SK-N-SH (cell line): ENCODE measurements at regions not wholly inside any gene's neighbourhood (a gene's known extent, or its start where the extent isn't known, plus 50 kb on each side); places are given as distances from the start of the nearest gene placed in this dataset.

Experiments
- CTCF ChIA-PET: fragments of 300-600, 350-600 bp; formaldehyde crosslinking; extraction: SDS; loops from one replicate; lab custom pipeline; 2021; lab: Yijun Ruan, JAX
- POLR2A ChIA-PET: fragments of 350-600 bp; sonication (Branson Sonifier 250); formaldehyde crosslinking; extraction: SDS; loops from one replicate; lab custom pipeline; 2020; ENCODE audit warnings: antibody characterized with exemption, inconsistent platforms; lab: Yijun Ruan, JAX
- DNase-seq: peaks from one replicate; pipeline ENCODE4 v3.0.0; 2012
- H2AFZ ChIP-seq: fragments of 200-600 bp; sonication (generic); 2 replicates; pipeline ENCODE4 v1.8.1; 2016; ENCODE audit warnings: antibody characterized with exemption, mild to moderate bottlenecking, low read depth
- H3F3A ChIP-seq: fragments of 200-600 bp; sonication (generic); replicated peaks from 2 replicates; pipeline ENCODE3; 2016; ENCODE audit warnings: antibody characterized with exemption, mild to moderate bottlenecking; ENCODE audit not compliant: insufficient read depth
- H3K27ac ChIP-seq, 2 experiments: fragments of 200-500 bp in 1 of 2; fragments of 200-600 bp in 1 of 2; sonication (Bioruptor generic) in 1 of 2; sonication (generic), shearing (Covaris generic) in 1 of 2; 2 replicates each; pipeline versions ENCODE4 v1.5.1 to v1.6.1; 2014 to 2016; ENCODE audit warnings: low read depth in 2 of 2, inconsistent platforms in 1 of 2, low read length in 1 of 2, mild to moderate bottlenecking in 1 of 2, mixed read lengths in 1 of 2
- H3K27me3 ChIP-seq: fragments of 200-600 bp; sonication (generic), shearing (Covaris generic); 2 replicates; pipeline ENCODE4 v1.6.1; 2016; ENCODE audit warnings: mixed run types; ENCODE audit not compliant: insufficient read depth
- H3K36me3 ChIP-seq, 2 experiments: fragments of 200-500 bp in 1 of 2; fragments of 200-600 bp in 1 of 2; sonication (Bioruptor generic) in 1 of 2; sonication (generic) in 1 of 2; replicated peaks in 1 of 2; 2 replicates each; pipeline versions ENCODE3 to v1.5.1; 2014 to 2016; ENCODE audit warnings: low read length in 1 of 2, mild to moderate bottlenecking in 1 of 2; ENCODE audit not compliant: insufficient read depth in 2 of 2, control insufficient read depth in 1 of 2
- H3K4me1 ChIP-seq, 2 experiments: fragments of 200-500 bp in 1 of 2; fragments of 200-600 bp in 1 of 2; sonication (Bioruptor generic) in 1 of 2; sonication (generic), shearing (Covaris generic) in 1 of 2; 2 replicates each; pipeline versions ENCODE4 v1.5.1 to v1.6.1; 2014 to 2016; ENCODE audit warnings: low read depth in 1 of 2, low read length in 1 of 2, mixed run types in 1 of 2; ENCODE audit not compliant: insufficient read depth in 2 of 2, control insufficient read depth in 1 of 2
- H3K4me2 ChIP-seq: fragments of 200-600 bp; sonication (generic), shearing (Covaris generic); 2 replicates; pipeline ENCODE4 v1.6.1; 2017; ENCODE audit warnings: mixed run types
- H3K4me3 ChIP-seq, 2 experiments: fragments of 200-500 bp in 1 of 2; fragments of 200-600 bp in 1 of 2; sonication (Bioruptor generic) in 1 of 2; sonication (generic), shearing (Covaris generic) in 1 of 2; 2 replicates each; pipeline versions ENCODE4 v1.5.1 to v1.8.1; 2014 to 2016; ENCODE audit warnings: low read depth in 2 of 2, inconsistent platforms in 1 of 2, low read length in 1 of 2, mild to moderate bottlenecking in 1 of 2, mixed read lengths in 1 of 2, moderate library complexity in 1 of 2
- H3K79me2 ChIP-seq: fragments of 200-600 bp; sonication (generic); 2 replicates; pipeline ENCODE4 v1.8.1; 2017; ENCODE audit warnings: mild to moderate bottlenecking; ENCODE audit not compliant: insufficient read depth
- H3K9ac ChIP-seq: fragments of 200-600 bp; sonication (generic); 2 replicates; pipeline ENCODE4 v1.6.1; 2017; ENCODE audit warnings: mixed run types
- H3K9me2 ChIP-seq: fragments of 200-600 bp; sonication (generic); 2 replicates; pipeline ENCODE4 v1.6.1; 2017; ENCODE audit warnings: mixed run types
- H3K9me3 ChIP-seq: fragments of 200-600 bp; sonication (generic); 2 replicates; pipeline ENCODE4 v1.6.1; 2017; ENCODE audit warnings: mixed run types, mild to moderate bottlenecking, moderate library complexity
- H4K20me1 ChIP-seq: fragments of 200-600 bp; sonication (generic); 2 replicates; pipeline ENCODE4 v1.6.1; 2017; ENCODE audit warnings: mild to moderate bottlenecking, mixed run types; ENCODE audit not compliant: insufficient read depth
- CHD2 ChIP-seq: fragments of 150-350 bp; IDR thresholded peaks from 2 replicates; pipeline ENCODE4 v1.6.1; 2018; ENCODE audit warnings: low read length; ENCODE audit not compliant: partially characterized antibody
- CTCF ChIP-seq: fragments of 200-600 bp; sonication (generic); IDR thresholded peaks from 2 replicates; pipeline ENCODE4 v1.6.1; 2017; ENCODE audit warnings: antibody characterized with exemption, mild to moderate bottlenecking, moderate library complexity
- ELF1 ChIP-seq: IDR thresholded peaks from 2 replicates; pipeline ENCODE4 v1.4.0; 2012
- EP300 ChIP-seq, 2 experiments: IDR thresholded peaks; 2 replicates each; pipeline versions ENCODE4 v1.4.0 to v1.6.1; 2012; ENCODE audit warnings: borderline replicate concordance in 1 of 2, low read depth in 1 of 2, low read length in 1 of 2
- FOXM1 ChIP-seq: IDR thresholded peaks from 2 replicates; pipeline ENCODE4 v1.4.0; 2012; ENCODE audit warnings: low read depth, mild to moderate bottlenecking
- GATA2 ChIP-seq: sonication (generic); formaldehyde crosslinking; IDR thresholded peaks from 2 replicates; pipeline ENCODE4 v1.5.0; 2020; ENCODE audit warnings: mild to moderate bottlenecking, missing genetic modification reagents
- IRF3 ChIP-seq: fragments of 150-350 bp; IDR thresholded peaks from 2 replicates; pipeline ENCODE4 v1.6.1; 2016; ENCODE audit warnings: mild to moderate bottlenecking, low read depth, low read length
- MAX ChIP-seq: IDR thresholded peaks from 2 replicates; pipeline ENCODE4 v1.4.0; 2012; ENCODE audit warnings: low read depth
- MXI1 ChIP-seq: IDR thresholded peaks from 2 replicates; pipeline ENCODE4 v1.6.1; 2012; ENCODE audit warnings: mild to moderate bottlenecking, low read depth, low read length, improper control_type of control experiment
- NFIC ChIP-seq: IDR thresholded peaks from 2 replicates; pipeline ENCODE4 v1.4.0; 2012; ENCODE audit warnings: borderline replicate concordance
- POLR2AphosphoS5 ChIP-seq: IDR thresholded peaks from 2 replicates; pipeline ENCODE4 v1.6.1; 2012; ENCODE audit warnings: low read depth, low read length
- RAD21 ChIP-seq: IDR thresholded peaks from 2 replicates; pipeline ENCODE4 v1.6.1; 2012; ENCODE audit warnings: mild to moderate bottlenecking, low read length
- RCOR1 ChIP-seq: fragments of 150-350 bp; IDR thresholded peaks from 2 replicates; pipeline ENCODE4 v1.6.1; 2017; ENCODE audit warnings: antibody characterized with exemption, low read length
- SMC3 ChIP-seq: IDR thresholded peaks from 2 replicates; pipeline ENCODE4 v1.6.1; 2012; ENCODE audit warnings: low read depth, low read length, improper control_type of control experiment
- TEAD4 ChIP-seq: IDR thresholded peaks from 2 replicates; pipeline ENCODE4 v1.4.0; 2012; ENCODE audit warnings: mild to moderate bottlenecking, borderline replicate concordance; ENCODE audit not compliant: insufficient read depth
- USF1 ChIP-seq: IDR thresholded peaks from 2 replicates; pipeline ENCODE4 v1.4.0; 2012; ENCODE audit warnings: low read depth, borderline replicate concordance
- YY1 ChIP-seq: IDR thresholded peaks from 2 replicates; pipeline ENCODE4 v1.4.0; 2012; ENCODE audit warnings: low read depth, mild to moderate bottlenecking
- WGBS: methylation state at CpG from one replicate; pipeline ENCODE4 v1.1.6; 2017; ENCODE audit warnings: low lambda C conversion rate; 5-methylcytosine and 5-hydroxymethylcytosine counted together

GRCh38 chr2:10186868-10187535 lies 64.5 kb downstream of the RRM2 start:
- POLR2A ChIA-PET: no interaction called here
- no peaks in the 10 kb centered on the region for H3K36me3 ChIP-seq
- H3K27ac ChIP-seq: no peak overlapping the region; a peak in 1 of 4 replicates
- CTCF ChIA-PET: interaction anchor here (0.6 to 2.6 kb wide), 9 partner anchors 7 to 248 kb away, joined by 3 to 12 read pairs (median 4); no protein-coding TSS in a partner anchor
- H3F3A ChIP-seq: no peaks in the 10 kb centered on the region
- H3K27me3 ChIP-seq: no peaks in the 10 kb centered on the region
- H3K79me2 ChIP-seq: no peaks in the 10 kb centered on the region
- H3K4me2 ChIP-seq: no peak overlapping the region
- H3K9me2 ChIP-seq: no peaks in the 10 kb centered on the region
- no peaks in the 10 kb centered on the region for H4K20me1 ChIP-seq
- H3K9me3 ChIP-seq: no peaks in the 10 kb centered on the region
- H2AFZ ChIP-seq: no peak overlapping the region
- no peak for TF ChIP-seq NFIC
- TF ChIP-seq ELF1: no peak
- TF ChIP-seq CHD2: no peak
- no peak for TF ChIP-seq RCOR1
- no peak for TF ChIP-seq POLR2AphosphoS5
- TF ChIP-seq USF1: no peak
- WGBS: 94% methylated on average over 21 of the region's 24 CpGs
- no peak overlapping the region for H3K4me3 ChIP-seq
- no peak overlapping the region for H3K9ac ChIP-seq
- DNase-seq: peak; percentile 62
- peaks cover 0 to 8% of the 10 kb centered on the region in 2 experiments; a peak in 1 of 4 replicates for H3K4me1 ChIP-seq

- Histone ChIP-seq H2AFZ (no peak overlapping the region), H3K9me3 (no peaks in the 10 kb centered on the region), H3K27me3 (no peaks in the 10 kb centered on the region), H3K79me2 (no peaks in the 10 kb centered on the region), H4K20me1 (no peaks in the 10 kb centered on the region), H3K4me3 (no peak overlapping the region), H3F3A (no peaks in the 10 kb centered on the region), H3K4me2 (no peak overlapping the region), H3K4me1 (peaks cover 0 to 8% of the 10 kb centered on the region in 2 experiments; a peak in 1 of 4 replicates), H3K9me2 (no peaks in the 10 kb centered on the region), H3K36me3 (no peaks in the 10 kb centered on the region), H3K9ac (no peak overlapping the region), H3K27ac (no peak overlapping the region; a peak in 1 of 4 replicates)
- DNase-seq: no peak
- ChIA-PET CTCF (interaction anchor here (0.9 to 2.6 kb wide), 11 partner anchors 8 to 250 kb away, joined by 3 to 12 read pairs (median 4); no protein-coding TSS in a partner anchor), POLR2A (no interaction called here)
- 94% methylated on average over 11 of the region's 14 CpGs for WGBS
- no peak for TF ChIP-seq GATA2 (CRISPR knock-in tag)
- TF ChIP-seq IRF3: no peak
- no peak for TF ChIP-seq SMC3
- no peak for TF ChIP-seq RAD21
- no peak for TF ChIP-seq EP300 (IDR thresholded peaks at IDR 0.05; ENCODE audit: borderline replicate concordance in 1 of 2, low read depth in 1 of 2, low read length in 1 of 2)
- TF ChIP-seq CTCF: no peak
- TF ChIP-seq TEAD4: no peak
- TF ChIP-seq MXI1: no peak
- no peak for TF ChIP-seq YY1
- TF ChIP-seq FOXM1: no peak
- TF ChIP-seq MAX: no peak
Measured at GRCh38 chr2:10187661-10188060, 65.1 kb downstream of the RRM2 start.
